PC-9 (cell line): ENCODE measurements at regions not wholly inside any gene's neighbourhood (a gene's known extent, or its start where the extent isn't known, plus 50 kb on each side); places are given as distances from the start of the nearest gene placed in this dataset.

Source experiments
- EZH2 ChIP-seq: fragments of 200-600 bp; sonication (generic); IDR thresholded peaks from 2 replicates; pipeline ENCODE4 v1.8.0; 2017; ENCODE audit warnings: antibody characterized with exemption, low read depth
- TF ChIP-seq, protein P1 (sequence below): fragments of 200-600 bp; sonication (generic); conservative IDR thresholded peaks from 2 replicates; pipeline ENCODE4 v1.6.1; 2017; ENCODE audit warnings: mixed run types, antibody characterized with exemption, mild to moderate bottlenecking, moderate library complexity

DNA sequence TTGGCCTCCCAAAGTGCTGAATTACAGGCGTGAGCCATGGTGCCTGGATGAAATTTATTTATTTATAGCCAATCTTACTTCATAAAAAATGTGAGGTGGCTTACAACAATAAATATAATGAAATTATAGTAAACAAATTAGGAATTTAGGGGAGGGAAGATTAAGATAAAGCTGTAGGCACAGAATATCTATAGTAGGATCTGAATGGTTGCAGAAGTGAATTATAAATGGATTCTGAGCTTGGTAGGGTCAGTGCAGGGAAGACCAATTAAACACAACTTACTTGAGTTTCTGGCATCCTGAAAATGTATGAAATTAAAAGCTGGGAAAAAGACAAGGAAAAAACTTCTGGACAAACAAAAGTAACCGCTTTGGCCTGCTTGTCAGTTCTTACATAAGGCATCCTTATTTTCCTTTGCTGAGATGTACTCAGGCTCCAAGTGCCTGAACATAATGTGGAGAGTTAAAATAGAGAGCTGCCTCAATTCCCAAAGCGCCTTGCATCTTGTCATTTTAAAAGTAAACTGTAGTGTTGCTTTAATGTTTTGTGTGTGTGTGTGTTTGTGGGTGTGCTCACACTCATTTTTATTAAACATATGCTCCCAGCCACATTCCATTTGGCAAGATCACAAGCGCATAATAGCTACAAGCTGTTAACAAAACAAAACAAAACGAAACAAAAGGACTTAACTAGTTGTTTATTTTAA lies 247.3 kb downstream of the S1PR1 start:
- TF ChIP-seq, protein P1, sequence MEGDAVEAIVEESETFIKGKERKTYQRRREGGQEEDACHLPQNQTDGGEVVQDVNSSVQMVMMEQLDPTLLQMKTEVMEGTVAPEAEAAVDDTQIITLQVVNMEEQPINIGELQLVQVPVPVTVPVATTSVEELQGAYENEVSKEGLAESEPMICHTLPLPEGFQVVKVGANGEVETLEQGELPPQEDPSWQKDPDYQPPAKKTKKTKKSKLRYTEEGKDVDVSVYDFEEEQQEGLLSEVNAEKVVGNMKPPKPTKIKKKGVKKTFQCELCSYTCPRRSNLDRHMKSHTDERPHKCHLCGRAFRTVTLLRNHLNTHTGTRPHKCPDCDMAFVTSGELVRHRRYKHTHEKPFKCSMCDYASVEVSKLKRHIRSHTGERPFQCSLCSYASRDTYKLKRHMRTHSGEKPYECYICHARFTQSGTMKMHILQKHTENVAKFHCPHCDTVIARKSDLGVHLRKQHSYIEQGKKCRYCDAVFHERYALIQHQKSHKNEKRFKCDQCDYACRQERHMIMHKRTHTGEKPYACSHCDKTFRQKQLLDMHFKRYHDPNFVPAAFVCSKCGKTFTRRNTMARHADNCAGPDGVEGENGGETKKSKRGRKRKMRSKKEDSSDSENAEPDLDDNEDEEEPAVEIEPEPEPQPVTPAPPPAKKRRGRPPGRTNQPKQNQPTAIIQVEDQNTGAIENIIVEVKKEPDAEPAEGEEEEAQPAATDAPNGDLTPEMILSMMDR = no peak
- no peak for TF ChIP-seq EZH2
